SK-MEL-5 (cell line): ENCODE measurements at regions not wholly inside any gene's neighbourhood (a gene's known extent, or its start where the extent isn't known, plus 50 kb on each side); places are given as distances from the start of the nearest gene placed in this dataset.
A peak's percentile ranks its signal among the peaks of the same experiment; 100 is the strongest.
"Not testable (repeated sequence)": the region's sequence is repeated elsewhere in the genome, so short reads cannot be mapped to it uniquely, and the experiment has no call there.

Source experiments
- DNase-seq: peaks from one replicate; pipeline ENCODE4 v3.0.0-alpha.2; 2016; ENCODE audit warnings: low read depth, low spot score
- in situ Hi-C: cut with HindIII; loops from 2 replicates; pipeline ENCODE4 v1.10.0; 2016; ENCODE audit warnings: low sequenced_read_pairs, high pct_unique_total_duplicates, low pct_unique_long_range_greater_than_20kb

DNA sequence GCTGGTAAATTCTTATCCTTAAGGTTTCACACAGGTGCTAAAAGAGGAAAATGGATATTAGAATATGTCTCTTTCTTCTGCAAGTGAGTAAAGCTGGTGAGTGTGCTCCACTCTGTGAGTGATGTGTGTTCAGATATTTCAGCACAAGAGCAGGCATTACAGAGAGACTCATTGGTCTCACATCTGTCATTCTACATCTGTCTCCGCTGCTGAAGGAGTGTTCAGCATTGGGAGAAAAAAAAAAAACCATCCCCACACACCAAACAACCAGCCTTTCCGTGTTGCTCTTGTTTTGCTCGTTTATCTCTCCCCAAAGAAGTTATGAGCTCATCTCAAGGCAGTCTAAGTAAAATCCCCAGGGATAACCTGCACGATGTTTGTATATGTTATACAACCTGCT is 283.9 kb upstream of the SPHKAP start:
- no peak for DNase-seq

DNA sequence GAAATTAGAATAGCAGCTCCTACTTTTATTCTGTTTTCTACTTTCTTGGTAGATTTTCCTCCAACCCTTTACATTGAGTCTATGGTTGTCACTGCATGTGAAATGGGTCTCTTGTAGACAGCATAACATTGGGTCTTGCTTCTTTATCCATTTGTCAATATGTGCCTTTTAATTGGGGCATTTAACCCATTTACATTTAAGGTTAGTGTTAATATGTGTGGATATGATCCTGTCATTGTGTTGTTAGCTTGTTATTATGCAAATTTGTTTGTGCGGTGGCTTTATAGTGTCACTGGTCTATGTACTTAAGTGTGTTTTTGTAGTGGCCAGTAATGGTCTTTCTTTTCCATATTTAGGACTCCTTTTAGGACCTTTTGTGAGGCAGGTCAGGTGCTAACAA is 276.9 kb upstream of the SPHKAP start:
- no peak for DNase-seq
- in situ Hi-C loops = no loop called here

More for the DNA sequence above, 283.9 kb upstream of the SPHKAP start:
- in situ Hi-C loops = no loop called here

DNA sequence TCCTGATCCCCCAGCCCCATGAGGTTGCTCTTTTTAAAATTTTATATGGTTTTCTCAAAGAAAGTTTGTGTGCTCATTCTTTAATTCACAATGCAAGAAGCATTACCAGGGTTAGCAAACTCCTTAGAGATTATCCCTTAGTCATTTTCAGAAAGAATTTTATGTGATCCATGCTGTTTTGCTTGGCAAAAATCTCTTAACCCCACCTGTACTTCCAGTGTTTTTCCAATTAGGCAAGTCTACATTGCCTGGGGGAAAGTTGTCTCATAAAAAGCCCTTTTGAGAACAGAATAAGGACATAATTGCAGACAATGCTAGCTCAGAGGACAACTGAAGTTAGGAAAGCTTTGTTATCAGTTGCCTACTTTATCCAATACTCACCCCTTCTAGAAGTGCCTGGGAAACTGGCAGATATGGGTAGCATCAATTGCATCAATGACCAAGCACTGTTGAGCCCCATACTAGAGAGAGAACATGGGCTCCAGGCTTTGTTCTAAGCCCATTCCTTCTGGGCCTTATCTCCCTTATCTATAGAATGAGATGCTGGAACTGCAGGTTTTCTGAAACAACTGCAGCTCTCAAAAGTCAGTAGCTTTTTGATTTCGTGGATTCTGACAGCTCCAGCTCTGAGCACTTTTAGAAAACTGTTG is 265.9 kb upstream of the SPHKAP start:
- DNase-seq = no peak
- in situ Hi-C loops = no loop called here

DNA sequence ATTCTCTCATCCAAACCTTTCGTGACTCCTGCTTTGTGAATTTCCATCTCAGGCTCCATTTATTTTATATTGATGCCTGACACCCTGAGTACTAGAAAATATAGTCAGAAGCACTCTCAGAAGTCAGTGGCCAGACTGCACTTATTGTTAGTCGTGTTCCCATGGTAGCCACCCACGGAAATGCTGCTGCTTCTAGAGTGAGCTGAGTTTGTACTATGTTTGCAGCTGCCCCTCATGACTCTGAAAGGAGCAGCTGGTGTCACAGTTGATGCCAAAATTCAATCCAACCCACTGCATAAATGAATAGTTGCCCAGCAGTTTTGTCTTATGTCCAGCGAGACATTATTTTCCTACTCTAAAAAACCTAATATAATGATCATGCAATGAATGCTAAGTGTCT is 265.2 kb upstream of the SPHKAP start:
- in situ Hi-C loops = no loop called here
- DNase-seq = no peak

DNA sequence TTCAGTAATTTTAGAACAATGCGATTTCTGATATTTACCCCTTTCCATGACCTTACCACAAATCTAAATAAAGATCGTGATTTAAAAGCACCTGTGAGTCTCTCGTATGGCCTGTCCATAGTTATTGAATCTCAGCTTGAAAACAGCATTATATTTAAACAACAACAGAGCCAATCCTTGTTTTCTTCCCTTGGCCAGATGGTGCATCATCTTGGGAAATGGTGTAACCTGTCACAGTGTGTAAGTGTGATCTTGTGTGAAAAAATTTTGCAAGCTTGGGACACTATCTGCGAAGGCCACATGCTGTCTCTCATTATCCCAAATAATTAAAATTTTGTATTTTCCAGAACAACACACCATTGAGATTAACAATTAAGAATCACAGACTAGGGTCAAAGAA is 262.7 kb upstream of the SPHKAP start:
- no peak for DNase-seq
- in situ Hi-C loops = no loop called here

DNA sequence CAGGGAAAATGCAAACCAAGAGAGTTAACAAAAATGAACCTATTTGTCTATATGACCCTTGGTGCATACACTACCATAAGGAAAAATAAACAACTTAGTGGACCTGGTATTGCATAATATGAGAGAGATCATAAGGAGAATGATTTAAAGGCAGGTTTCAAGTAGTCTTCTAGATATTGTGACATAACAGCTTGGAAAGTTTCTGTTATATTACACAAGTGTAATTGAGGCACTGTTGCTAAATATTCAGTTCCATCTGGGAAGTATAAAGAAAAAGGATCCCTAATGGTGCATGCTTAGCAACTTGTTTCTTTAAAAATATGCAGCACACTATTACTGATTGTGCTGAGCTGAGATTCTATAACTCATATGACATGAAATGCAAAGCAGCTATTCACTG is 252.2 kb upstream of the SPHKAP start:
- in situ Hi-C loops = no loop called here
- no peak for DNase-seq

DNA sequence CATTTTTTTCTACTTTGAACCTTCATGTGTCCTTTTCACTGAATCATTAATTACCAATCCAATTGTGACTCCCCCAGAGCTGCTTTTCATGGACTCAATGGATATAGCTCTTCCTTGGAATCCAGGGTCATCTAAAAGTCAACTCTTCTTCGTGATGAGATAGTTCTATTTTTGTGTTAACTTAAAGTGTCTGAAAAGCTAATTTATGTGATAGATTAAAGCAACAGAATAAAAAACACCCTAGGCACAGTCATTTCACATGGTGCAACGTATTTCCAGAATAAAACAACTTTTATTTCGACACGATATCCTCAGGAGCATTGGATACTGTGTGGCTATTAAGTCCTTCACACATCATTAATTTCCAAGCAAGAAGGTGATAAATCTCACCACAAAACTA is 250.6 kb upstream of the SPHKAP start:
- in situ Hi-C loops = no loop called here
- no peak for DNase-seq

DNA sequence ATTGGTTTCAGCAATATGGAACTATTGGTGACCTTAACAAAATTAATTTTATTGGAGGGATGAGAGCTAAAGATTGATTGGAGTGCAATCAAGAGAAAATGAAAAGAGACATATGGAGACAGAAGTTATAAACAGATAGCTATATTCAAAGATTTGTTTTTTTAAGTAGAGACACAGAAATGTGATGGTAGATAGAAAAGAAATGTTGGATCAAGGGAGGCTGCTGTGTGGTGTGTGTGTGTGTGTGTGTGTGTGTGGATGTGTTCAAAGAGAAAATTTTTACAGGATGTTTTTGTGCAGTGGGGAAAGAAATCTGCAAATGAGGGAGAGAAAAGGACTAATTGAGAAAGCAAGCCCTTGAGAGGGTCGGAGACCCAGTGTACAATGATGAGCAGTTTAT is 249.5 kb upstream of the SPHKAP start:
- in situ Hi-C loops = no loop called here
- no peak for DNase-seq

DNA sequence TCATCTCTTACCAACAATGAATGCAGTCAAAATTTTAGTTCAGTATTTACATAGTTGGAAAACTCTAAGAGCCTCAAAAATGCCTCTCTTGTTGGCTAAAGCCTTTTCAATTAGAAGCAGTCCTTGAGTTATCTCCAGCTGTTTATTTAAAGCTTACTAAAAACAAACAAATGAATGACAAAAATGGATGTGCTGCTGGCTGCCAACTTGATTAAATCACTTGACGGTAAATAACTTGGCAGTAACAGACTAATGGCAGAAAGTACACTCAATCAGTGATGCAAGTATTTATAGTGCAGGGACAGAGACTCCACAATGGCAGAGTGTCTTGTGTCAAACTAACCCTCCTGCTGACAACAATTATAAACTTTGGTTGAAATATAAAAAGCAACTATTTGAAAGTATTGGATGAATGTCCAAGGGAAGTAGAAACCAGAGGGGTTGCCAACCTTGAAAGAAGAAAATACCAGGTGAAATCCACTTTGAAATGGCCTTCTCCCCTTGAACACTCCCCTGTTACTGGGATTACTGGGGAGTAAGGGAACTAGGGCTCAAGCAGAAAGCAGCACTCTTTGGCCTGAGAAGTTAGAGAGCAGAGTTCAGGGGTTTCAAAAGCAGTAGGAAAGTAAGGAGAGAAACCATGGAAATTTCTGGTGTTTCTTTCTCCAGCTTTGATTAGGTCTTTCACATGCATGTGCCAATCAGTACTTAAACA is 245.2 kb upstream of the SPHKAP start:
- in situ Hi-C loops = no loop called here

DNA sequence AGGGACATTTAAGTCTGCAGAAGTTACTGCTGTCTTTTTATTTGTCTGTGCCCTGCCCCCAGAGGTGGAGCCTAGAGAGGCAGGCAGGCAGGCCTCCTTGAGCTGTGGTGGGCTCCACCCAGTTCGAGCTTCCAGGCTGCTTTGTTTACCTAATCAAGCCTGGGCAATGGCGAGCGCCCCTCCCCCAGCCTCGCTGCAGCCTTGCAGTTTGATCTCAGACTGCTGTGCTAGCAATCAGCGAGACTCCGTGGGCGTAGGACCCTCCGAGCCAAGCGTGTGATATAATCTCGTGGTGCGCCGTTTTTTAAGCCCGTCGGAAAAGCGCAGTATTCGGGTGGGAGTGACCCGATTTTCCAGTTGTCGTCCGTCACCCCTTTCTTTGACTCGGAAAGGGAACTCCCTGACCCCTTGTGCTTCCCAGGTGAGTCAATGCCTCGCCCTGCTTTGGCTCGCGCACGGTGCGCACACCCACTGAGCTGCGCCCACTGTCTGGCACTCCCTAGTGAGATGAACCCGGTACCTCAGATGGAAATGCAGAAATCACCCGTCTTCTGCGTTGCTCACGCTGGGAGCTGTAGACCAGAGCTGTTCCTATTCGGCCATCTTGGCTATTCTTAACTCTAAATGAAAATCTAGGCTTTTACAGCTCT is 244.0 kb upstream of the SPHKAP start:
- in situ Hi-C loops, DNase-seq: not testable (repeated sequence)

More for the DNA sequence above, 245.2 kb upstream of the SPHKAP start:
- no peak for DNase-seq

DNA sequence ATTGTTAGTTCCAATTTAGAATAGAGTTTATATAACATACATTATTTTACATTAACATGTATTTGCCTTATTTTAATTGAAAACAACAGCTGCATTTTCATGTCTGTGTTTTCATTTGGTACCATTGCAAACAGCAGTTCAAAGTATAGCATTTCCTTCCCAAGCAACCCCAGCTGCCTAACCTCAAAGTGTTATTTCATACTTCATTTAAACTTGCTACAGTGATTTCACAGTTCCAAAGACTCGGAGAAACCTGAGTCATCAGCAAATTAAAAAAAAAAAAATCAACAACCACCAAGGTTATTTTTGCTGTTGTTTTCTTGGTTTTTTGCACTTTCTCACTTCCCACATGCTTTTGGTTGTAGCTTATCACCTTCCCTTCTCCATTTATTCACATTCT is 236.5 kb upstream of the SPHKAP start:
- DNase-seq = no peak
- in situ Hi-C loops = no loop called here

DNA sequence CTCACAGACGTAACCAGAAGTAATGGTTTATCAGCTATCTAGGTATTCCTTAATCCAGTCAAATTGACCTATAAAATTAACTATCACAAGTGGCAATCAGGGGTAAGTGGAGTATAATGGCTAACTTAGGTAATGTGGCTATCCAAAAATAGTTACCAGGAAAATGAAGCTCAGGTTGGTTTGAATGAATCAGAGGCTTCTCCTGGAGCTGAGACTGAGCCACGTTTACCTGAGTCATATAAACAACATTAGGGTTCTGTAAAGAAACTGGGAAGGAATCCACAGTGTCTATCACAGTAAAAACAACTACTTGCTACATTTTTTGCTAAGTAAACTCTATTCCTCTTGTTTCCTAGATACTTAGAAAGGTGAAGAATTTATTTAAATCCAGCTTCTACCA is 236.0 kb upstream of the SPHKAP start:
- in situ Hi-C loops = no loop called here
- no peak for DNase-seq

DNA sequence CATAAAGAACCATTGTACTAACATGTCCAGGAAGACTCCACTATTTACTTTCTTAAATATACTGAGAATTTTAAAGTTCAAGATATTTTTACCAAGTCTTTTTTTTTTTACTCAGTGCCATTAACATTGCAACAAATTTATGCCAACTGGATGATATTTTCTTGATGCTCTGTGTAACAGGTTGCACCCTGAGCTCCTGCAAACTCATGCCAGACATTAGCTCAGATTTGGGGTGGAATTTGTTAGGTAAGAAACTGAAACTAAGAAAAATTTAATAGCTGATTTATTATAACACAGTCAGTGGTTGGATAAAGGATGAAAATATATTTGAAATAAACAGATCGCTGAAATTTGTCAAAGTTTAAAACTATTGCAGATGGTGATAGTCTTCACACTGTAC is 228.6 kb upstream of the SPHKAP start:
- in situ Hi-C loops = no loop called here
- DNase-seq = no peak

DNA sequence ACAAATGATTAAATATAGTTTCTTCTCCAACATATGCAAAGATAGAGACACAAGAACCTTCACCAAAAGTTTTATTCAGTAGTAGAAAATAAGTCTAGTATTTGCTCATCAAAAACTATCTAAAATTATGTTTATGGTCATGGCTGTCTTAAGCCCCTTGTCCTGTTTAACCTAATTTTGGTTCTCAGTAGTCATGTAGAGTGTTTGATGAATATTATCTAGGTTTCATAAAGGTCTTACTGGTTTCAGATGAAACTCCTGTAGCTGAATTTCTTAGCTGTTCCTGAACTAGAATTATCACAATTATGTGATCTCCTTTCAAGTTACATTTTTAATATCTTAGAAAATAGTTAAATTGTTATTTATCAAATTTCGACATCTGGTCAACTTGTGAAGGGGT is 228.0 kb upstream of the SPHKAP start:
- no peak for DNase-seq
- in situ Hi-C loops = no loop called here

DNA sequence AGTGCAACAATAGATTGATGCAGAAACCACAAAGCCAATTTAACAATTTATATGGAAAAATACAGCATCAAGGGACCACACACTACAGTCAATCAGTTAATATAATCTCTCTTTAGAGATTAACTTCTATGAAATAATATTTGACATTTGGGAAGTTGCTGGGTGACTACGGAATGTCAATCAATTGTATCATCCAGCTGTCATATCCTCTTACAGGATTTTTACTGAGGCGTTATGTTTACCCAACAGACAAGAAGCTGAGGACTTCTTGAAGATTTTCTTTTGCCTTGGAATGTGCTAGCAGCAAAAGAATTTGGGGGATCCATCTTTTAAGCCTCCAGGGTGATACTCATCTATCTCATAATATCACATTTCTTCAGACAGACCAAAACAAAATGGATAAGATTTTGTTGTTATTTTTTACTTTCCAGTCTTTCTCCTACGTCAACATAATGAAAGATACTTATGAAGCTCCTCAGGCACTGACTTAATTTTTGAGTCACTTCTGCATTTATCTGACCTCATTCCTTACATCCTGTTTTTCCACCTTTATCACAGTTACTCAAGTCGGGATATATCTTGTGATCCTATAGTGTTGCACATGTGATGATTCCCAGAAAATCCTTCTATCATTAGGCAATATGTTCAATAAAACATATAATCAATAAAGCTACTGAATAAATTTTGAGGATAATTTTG is 227.2 kb upstream of the SPHKAP start:
- DNase-seq = no peak
- in situ Hi-C loops = no loop called here

DNA sequence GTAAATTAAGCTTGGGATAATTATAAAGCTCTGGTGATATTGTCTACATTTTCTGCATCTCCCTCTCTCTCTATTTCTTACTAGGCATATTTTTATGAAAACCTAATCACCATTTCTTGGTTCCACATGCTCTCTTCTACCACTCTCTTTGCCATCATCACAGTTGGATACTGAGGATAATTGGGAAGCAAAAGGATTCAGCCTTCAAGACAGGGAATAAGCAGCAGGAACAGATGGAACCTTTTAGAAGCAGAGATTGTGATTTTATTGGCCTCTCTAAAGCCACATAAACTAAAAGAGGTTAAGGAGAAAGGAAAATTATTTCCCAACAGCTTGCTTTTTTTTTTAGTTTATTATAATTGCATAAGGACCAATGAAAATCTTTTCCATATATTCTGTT is 226.3 kb upstream of the SPHKAP start:
- DNase-seq = no peak
- in situ Hi-C loops = no loop called here

DNA sequence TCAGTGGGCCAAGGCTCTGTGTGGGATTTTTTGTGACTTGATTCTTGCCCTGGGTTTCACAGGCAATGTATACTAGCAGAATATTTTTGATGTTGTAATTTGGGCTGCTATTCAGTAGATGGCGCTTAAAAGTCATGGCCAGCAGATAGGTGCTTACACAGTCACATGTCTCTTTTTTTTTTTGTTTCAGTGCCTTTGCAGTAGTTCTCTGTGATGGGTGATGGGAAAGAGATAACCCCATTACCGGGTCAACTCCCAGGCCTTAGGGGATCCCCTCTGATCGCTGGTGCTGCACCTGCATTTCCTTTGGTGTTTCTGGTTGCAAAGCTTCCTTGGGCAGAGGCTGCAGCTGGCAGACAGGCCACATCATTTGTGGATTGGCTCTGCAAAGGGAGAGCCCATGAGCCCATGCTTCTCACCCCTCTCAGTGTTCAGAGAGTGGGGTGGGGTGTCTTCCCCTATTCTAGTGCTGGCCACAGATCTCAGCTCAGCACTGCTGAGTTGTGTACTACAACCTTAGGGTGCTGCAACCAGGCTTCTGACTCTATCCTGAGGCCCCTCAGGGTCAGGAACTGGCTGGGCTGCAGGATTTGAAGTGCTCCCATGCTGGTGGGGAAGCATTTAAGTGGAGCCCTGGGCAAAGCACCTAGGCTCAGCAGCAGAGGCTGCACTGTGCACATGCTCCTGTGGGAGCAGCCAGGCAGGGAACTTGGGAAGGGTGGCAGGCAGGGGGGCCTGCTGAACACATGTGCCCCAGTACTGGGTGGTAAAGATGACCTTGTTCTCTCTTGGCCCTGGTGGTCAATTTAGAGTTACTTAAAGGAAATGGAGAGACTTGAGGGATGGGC is 219.8 kb upstream of the SPHKAP start:
- peak; percentile 4 for DNase-seq
- in situ Hi-C loops = no loop called here

DNA sequence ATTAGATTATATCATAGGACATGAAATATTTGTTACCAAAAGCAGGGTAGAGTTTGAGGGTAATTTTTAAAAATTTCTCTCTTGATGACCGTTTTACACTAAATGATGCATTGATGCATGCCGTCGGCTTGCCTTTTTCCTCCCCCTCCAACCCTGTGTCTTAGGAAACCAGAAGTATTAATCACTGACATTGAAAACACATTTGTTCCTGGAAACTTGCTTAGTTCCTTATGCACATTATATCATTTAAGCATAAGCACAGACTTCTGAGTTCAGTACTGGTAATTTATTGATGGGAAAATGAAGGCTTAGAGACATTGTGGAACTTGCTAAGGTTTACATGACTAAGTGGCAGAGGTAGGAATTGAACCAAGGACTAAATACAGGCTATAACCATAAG is 206.3 kb upstream of the SPHKAP start:
- in situ Hi-C loops = no loop called here
- DNase-seq = no peak
